ENCODE measurements at regions not wholly inside any gene's neighbourhood (a gene's known extent, or its start where the extent isn't known, plus 50 kb on each side); places are given as distances from the start of the nearest gene placed in this dataset.

DNA sequence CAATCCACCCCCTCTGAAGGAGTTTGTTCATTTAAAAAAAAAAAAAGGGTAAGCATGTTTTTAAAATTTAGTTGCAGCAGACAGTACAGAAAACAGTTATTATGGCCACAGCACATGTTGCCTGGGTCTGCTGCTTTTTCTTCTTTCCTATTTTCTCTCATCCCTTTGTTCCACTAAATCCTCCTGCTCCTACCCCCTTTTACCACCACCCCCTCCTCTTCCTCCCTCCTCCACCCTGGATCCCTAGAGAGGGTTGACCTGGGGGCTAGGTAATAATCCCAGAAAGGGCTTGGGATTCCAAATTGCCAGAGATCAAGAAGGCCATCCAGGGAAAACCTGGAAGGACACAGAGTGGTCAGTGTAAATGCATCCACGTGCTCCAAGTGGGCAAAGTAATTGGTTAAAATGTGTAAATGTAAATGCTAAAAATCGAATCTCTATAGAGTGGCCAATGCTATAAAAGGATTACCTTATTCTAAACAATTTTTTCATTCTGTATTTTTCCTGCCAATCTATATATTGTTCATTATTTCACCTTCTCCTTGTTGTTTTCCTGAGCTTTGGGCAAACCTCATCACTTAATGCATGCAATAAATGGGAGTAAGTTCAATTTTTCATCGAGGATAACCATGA is 89.0 kb upstream of the PIK3CG start (continued):
- TF ChIP-seq, protein P1, sequence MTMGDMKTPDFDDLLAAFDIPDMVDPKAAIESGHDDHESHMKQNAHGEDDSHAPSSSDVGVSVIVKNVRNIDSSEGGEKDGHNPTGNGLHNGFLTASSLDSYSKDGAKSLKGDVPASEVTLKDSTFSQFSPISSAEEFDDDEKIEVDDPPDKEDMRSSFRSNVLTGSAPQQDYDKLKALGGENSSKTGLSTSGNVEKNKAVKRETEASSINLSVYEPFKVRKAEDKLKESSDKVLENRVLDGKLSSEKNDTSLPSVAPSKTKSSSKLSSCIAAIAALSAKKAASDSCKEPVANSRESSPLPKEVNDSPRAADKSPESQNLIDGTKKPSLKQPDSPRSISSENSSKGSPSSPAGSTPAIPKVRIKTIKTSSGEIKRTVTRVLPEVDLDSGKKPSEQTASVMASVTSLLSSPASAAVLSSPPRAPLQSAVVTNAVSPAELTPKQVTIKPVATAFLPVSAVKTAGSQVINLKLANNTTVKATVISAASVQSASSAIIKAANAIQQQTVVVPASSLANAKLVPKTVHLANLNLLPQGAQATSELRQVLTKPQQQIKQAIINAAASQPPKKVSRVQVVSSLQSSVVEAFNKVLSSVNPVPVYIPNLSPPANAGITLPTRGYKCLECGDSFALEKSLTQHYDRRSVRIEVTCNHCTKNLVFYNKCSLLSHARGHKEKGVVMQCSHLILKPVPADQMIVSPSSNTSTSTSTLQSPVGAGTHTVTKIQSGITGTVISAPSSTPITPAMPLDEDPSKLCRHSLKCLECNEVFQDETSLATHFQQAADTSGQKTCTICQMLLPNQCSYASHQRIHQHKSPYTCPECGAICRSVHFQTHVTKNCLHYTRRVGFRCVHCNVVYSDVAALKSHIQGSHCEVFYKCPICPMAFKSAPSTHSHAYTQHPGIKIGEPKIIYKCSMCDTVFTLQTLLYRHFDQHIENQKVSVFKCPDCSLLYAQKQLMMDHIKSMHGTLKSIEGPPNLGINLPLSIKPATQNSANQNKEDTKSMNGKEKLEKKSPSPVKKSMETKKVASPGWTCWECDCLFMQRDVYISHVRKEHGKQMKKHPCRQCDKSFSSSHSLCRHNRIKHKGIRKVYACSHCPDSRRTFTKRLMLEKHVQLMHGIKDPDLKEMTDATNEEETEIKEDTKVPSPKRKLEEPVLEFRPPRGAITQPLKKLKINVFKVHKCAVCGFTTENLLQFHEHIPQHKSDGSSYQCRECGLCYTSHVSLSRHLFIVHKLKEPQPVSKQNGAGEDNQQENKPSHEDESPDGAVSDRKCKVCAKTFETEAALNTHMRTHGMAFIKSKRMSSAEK (CRISPR knock-in tag; IDR thresholded peaks at IDR 0.05; ENCODE audit: borderline replicate concordance) = no peak

DNA sequence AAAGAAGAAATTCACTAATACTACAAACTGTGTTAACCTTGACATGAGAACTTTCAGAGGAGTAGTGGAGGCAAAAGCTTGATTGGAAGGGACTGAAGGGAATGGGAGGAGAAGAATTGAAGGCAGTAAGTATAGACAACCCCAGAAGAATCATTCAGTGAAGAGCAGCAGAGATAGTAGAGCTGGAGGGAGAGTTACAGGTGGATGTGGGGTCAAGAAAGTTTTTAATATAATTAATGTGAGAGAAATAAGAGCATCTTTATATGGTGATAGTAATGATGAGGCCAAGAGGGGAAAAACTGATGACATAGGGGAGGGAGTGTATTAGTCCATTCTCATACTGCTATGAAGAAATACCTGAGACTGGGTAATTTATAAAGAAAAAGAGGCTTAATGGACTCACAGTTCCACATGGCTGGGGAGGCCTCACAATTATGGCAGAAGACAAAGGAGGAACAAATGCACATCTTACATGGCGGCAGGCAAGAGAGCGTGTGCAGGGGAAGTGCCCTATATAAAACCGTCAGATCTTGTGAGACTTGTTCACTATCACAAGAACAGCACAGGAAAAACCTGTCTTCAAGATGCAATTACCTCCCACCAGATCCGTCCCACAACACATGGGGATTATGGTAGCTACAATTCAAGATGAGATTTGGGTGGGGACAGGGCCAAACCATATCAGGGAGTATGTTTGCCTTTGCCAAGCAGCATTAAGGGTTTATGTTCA is 88.3 kb upstream of the PIK3CG start:
- no peak for DNase-seq (ENCODE audit: low spot score)
- Mint-ChIP-seq H3K4me3 (no peak overlapping the region), H3K4me1 (peaks cover 14% of the 10 kb centered on the region; the same call in 1 of the 2 replicates), H3K36me3 (no peaks in the 10 kb centered on the region), H3K27me3 (ENCODE audit: low read depth) (no peaks in the 10 kb centered on the region), H3K27ac (no peak overlapping the region), H3K9me3 (peaks cover 9% of the 10 kb centered on the region)
- no peak for ATAC-seq
- CTCF ChIA-PET = no interaction called here
- TF ChIP-seq, protein P2, sequence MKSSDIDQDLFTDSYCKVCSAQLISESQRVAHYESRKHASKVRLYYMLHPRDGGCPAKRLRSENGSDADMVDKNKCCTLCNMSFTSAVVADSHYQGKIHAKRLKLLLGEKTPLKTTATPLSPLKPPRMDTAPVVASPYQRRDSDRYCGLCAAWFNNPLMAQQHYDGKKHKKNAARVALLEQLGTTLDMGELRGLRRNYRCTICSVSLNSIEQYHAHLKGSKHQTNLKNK (CRISPR knock-in tag; IDR thresholded peaks at IDR 0.05) = no peak
- TF ChIP-seq MXD4 (CRISPR knock-in tag; IDR thresholded peaks at IDR 0.05; ENCODE audit: borderline replicate concordance) = no peak
- TF ChIP-seq, protein P3, sequence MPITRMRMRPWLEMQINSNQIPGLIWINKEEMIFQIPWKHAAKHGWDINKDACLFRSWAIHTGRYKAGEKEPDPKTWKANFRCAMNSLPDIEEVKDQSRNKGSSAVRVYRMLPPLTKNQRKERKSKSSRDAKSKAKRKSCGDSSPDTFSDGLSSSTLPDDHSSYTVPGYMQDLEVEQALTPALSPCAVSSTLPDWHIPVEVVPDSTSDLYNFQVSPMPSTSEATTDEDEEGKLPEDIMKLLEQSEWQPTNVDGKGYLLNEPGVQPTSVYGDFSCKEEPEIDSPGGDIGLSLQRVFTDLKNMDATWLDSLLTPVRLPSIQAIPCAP (CRISPR knock-in tag; IDR thresholded peaks at IDR 0.05) = no peak
- TF ChIP-seq ZNF138 (CRISPR knock-in tag; conservative IDR thresholded peaks at IDR 0.05) = no peak
- TF ChIP-seq, protein P4, sequence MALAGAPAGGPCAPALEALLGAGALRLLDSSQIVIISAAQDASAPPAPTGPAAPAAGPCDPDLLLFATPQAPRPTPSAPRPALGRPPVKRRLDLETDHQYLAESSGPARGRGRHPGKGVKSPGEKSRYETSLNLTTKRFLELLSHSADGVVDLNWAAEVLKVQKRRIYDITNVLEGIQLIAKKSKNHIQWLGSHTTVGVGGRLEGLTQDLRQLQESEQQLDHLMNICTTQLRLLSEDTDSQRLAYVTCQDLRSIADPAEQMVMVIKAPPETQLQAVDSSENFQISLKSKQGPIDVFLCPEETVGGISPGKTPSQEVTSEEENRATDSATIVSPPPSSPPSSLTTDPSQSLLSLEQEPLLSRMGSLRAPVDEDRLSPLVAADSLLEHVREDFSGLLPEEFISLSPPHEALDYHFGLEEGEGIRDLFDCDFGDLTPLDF (CRISPR knock-in tag; IDR thresholded peaks at IDR 0.05) = no peak
- no peak for TF ChIP-seq ZNF416 (CRISPR knock-in tag; IDR thresholded peaks at IDR 0.05)
- no peak for TF ChIP-seq NR1H2 (CRISPR knock-in tag; IDR thresholded peaks at IDR 0.05)
- TF ChIP-seq, protein P5, sequence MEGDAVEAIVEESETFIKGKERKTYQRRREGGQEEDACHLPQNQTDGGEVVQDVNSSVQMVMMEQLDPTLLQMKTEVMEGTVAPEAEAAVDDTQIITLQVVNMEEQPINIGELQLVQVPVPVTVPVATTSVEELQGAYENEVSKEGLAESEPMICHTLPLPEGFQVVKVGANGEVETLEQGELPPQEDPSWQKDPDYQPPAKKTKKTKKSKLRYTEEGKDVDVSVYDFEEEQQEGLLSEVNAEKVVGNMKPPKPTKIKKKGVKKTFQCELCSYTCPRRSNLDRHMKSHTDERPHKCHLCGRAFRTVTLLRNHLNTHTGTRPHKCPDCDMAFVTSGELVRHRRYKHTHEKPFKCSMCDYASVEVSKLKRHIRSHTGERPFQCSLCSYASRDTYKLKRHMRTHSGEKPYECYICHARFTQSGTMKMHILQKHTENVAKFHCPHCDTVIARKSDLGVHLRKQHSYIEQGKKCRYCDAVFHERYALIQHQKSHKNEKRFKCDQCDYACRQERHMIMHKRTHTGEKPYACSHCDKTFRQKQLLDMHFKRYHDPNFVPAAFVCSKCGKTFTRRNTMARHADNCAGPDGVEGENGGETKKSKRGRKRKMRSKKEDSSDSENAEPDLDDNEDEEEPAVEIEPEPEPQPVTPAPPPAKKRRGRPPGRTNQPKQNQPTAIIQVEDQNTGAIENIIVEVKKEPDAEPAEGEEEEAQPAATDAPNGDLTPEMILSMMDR (IDR thresholded peaks at IDR 0.05) = no peak
- TF ChIP-seq, protein P6, sequence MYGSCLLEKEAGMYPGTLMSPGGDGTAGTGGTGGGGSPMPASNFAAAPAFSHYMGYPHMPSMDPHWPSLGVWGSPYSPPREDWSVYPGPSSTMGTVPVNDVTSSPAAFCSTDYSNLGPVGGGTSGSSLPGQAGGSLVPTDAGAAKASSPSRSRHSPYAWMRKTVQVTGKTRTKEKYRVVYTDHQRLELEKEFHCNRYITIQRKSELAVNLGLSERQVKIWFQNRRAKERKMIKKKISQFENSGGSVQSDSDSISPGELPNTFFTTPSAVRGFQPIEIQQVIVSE (CRISPR knock-in tag; IDR thresholded peaks at IDR 0.05; ENCODE audit: borderline replicate concordance) = no peak
- POLR2A ChIA-PET = no interaction called here

DNA sequence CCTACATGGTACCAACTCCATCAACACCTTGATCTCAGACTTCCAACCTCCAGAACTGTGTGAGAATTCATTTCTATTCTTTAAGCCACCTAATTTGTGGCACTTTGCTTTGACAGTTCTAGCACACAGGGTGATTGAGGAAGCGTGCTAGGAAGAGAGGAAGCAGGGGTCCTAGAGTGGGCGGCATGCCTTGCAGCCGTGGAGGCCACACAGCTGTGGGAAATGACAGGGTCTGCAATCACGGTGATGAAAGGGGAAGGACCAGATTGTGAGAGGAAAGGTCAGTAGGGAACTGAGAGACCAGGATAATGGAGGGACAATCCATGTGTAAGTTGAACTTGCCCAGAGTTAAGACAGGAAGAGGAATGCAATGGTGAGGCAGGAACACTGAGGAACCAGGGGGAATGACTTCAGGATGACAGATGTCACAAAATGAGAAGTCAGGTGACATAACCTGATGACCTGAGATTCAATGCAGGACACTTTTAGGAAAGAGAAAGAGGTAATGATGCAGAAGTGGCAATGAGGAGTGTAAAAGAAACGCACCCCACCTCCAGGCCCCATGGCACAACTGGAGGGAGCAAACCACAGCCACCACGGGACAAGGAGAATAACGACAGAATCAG is 87.3 kb upstream of the PIK3CG start:
- Mint-ChIP-seq H3K27me3 (ENCODE audit: low read depth) (no peaks in the 10 kb centered on the region), H3K4me3 (no peak overlapping the region), H3K36me3 (no peaks in the 10 kb centered on the region), H3K9me3 (peaks cover 9% of the 10 kb centered on the region), H3K4me1 (peaks cover 14% of the 10 kb centered on the region; the same call in 1 of the 2 replicates), H3K27ac (no peak overlapping the region)
- POLR2A ChIA-PET = no interaction called here
- CTCF ChIA-PET = no interaction called here
- DNase-seq (ENCODE audit: low spot score) (no peak), ATAC-seq (no peak)
- TF ChIP-seq, protein P7, sequence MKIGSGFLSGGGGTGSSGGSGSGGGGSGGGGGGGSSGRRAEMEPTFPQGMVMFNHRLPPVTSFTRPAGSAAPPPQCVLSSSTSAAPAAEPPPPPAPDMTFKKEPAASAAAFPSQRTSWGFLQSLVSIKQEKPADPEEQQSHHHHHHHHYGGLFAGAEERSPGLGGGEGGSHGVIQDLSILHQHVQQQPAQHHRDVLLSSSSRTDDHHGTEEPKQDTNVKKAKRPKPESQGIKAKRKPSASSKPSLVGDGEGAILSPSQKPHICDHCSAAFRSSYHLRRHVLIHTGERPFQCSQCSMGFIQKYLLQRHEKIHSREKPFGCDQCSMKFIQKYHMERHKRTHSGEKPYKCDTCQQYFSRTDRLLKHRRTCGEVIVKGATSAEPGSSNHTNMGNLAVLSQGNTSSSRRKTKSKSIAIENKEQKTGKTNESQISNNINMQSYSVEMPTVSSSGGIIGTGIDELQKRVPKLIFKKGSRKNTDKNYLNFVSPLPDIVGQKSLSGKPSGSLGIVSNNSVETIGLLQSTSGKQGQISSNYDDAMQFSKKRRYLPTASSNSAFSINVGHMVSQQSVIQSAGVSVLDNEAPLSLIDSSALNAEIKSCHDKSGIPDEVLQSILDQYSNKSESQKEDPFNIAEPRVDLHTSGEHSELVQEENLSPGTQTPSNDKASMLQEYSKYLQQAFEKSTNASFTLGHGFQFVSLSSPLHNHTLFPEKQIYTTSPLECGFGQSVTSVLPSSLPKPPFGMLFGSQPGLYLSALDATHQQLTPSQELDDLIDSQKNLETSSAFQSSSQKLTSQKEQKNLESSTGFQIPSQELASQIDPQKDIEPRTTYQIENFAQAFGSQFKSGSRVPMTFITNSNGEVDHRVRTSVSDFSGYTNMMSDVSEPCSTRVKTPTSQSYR (CRISPR knock-in tag; IDR thresholded peaks at IDR 0.05) = no peak
- no peak for TF ChIP-seq KAT7 (CRISPR knock-in tag; IDR thresholded peaks at IDR 0.05; ENCODE audit: borderline replicate concordance)
- no peak for TF ChIP-seq NFYB (CRISPR knock-in tag; conservative IDR thresholded peaks at IDR 0.05; ENCODE audit: low read depth)
- no peak for TF ChIP-seq ZNF396 (CRISPR knock-in tag; IDR thresholded peaks at IDR 0.05; ENCODE audit: borderline replicate concordance)
- no peak for TF ChIP-seq JUN (CRISPR knock-in tag; IDR thresholded peaks at IDR 0.05)
- TF ChIP-seq, protein P8, sequence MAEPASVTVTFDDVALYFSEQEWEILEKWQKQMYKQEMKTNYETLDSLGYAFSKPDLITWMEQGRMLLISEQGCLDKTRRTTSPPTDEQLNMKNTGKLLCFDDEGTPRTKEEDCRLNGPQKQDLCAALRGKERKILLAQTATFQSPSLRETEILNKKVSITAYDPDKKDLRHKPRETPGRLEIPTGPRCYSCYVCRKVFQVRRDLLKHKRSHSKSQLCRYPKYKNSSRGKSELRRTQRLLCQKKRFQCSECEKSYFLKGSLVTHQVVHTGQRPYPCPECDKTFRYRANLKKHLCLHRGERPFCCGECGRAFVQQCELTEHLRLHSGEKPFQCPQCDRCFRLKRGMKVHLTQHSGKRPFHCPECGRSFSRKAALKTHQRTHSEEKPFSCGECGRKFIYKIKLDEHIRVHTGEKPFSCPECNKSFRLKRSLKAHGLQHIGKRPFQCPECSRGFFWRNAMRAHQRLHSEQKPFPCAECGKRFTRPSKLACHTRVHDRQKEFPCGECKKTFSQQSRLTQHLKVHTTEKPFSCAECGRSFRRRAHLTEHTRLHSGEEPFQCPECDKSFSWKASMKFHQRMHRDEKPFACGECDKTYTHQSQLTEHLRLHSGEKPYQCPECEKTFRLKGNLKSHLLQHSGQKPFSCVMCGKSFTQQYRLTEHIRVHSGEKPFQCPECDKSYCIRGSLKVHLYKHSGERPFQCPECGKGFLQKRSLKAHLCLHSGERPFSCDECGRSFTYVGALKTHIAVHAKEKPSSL (CRISPR knock-in tag; conservative IDR thresholded peaks at IDR 0.05) = no peak
